OCI-LY7 (cell line): ENCODE measurements at regions not wholly inside any gene's neighbourhood (a gene's known extent, or its start where the extent isn't known, plus 50 kb on each side); places are given as distances from the start of the nearest gene placed in this dataset.

Experiments used
- BruUV-seq: library from RNA; stranded (reverse); fragments of 400-500 nt; replicated peaks from 2 replicates; lab custom pipeline; 2021; lab: Mats Ljungman, UMichigan
- CTCF ChIA-PET: fragments of 300-600 bp; sonication (Branson Sonifier 250); formaldehyde crosslinking; loops from one replicate; lab custom pipeline; 2022; ENCODE audit warnings: antibody characterized with exemption; ENCODE audit not compliant: unreplicated experiment; lab: Charles Lee
- POLR2A ChIA-PET: fragments of 300-600 bp; sonication (Branson Sonifier 250); formaldehyde crosslinking; loops from one replicate; lab custom pipeline; 2022; ENCODE audit warnings: antibody characterized with exemption; lab: Charles Lee
- DNase-seq: peaks from one replicate; pipeline ENCODE4 v3.0.0-alpha.2; 2015; ENCODE audit warnings: low spot score
- H2AFZ ChIP-seq: fragments of 200-600 bp; sonication (generic), shearing (Covaris generic); 2 replicates; pipeline ENCODE4 v1.6.1; 2014; ENCODE audit warnings: mild to moderate bottlenecking, antibody characterized with exemption, low read length, moderate library complexity
- H3K27ac ChIP-seq: fragments of 200-600 bp; sonication (generic); 2 replicates; pipeline ENCODE4 v1.5.1; 2014; ENCODE audit warnings: mixed run types, low read depth, mild to moderate bottlenecking, moderate library complexity, low read length, inconsistent platforms; ENCODE audit not compliant: poor library complexity, severe bottlenecking
- H3K36me3 ChIP-seq: fragments of 200-600 bp; sonication (generic); 2 replicates; pipeline ENCODE4 v1.6.1; 2014; ENCODE audit warnings: mild to moderate bottlenecking, antibody characterized with exemption, low read length, moderate library complexity, mixed read lengths; ENCODE audit not compliant: insufficient read depth
- H3K4me1 ChIP-seq: fragments of 200-600 bp; sonication (generic); 2 replicates; pipeline ENCODE4 v1.5.1; 2014; ENCODE audit warnings: mild to moderate bottlenecking, low read length; ENCODE audit not compliant: insufficient read depth, poor library complexity, severe bottlenecking
- H3K4me2 ChIP-seq: fragments of 200-600 bp; sonication (generic); 2 replicates; pipeline ENCODE4 v1.6.1; 2014; ENCODE audit warnings: mild to moderate bottlenecking, low read length
- H3K4me3 ChIP-seq: fragments of 200-600 bp; sonication (generic); 2 replicates; pipeline ENCODE4 v1.5.1; 2014; ENCODE audit warnings: mild to moderate bottlenecking, low read depth, low read length; ENCODE audit not compliant: poor library complexity, severe bottlenecking
- H3K79me2 ChIP-seq: fragments of 200-600 bp; sonication (generic); 2 replicates; pipeline ENCODE4 v1.6.1; 2016; ENCODE audit warnings: low read depth, mild to moderate bottlenecking, low read length, moderate library complexity, mixed read lengths; ENCODE audit not compliant: insufficient read depth
- H3K9me2 ChIP-seq: fragments of 200-600 bp; sonication (generic); 2 replicates; pipeline ENCODE4 v1.6.1; 2016; ENCODE audit warnings: mild to moderate bottlenecking, low read length, mixed read lengths; ENCODE audit not compliant: insufficient read depth
- H3K9me3 ChIP-seq: fragments of 200-600 bp; sonication (generic); 2 replicates; pipeline ENCODE4 v1.6.1; 2014; ENCODE audit warnings: mild to moderate bottlenecking, mixed run types, low read length, mixed read lengths
- H4K20me1 ChIP-seq: fragments of 200-600 bp; sonication (generic); 2 replicates; pipeline ENCODE4 v1.6.1; 2014; ENCODE audit warnings: mild to moderate bottlenecking, antibody characterized with exemption, low read length, moderate library complexity, mixed read lengths; ENCODE audit not compliant: insufficient read depth
- EZH2phosphoT487 ChIP-seq: fragments of 200-600 bp; sonication (generic); IDR thresholded peaks from 2 replicates; pipeline ENCODE4 v1.6.1; 2018; ENCODE audit warnings: low read depth, borderline replicate concordance, mild to moderate bottlenecking, mixed run types, antibody characterized with exemption, low read length, moderate library complexity, mixed read lengths
- intact Hi-C: fragments of 100-400 bp; cut with micrococcal nuclease; formaldehyde crosslinking; loops from one replicate; pipeline ENCODE4 v1.10.0; 2022; ENCODE audit not compliant: unreplicated experiment
- TF ChIP-seq, protein P1 (sequence below): fragments of 200-600 bp; sonication (generic); conservative IDR thresholded peaks from 2 replicates; pipeline ENCODE4 v1.5.1; 2014; ENCODE audit warnings: mild to moderate bottlenecking, antibody characterized with exemption, low read length, moderate library complexity, mixed read lengths

GRCh38 chr2:32887125-32887524 lies 59.6 kb upstream of the LTBP1 start:
- ChIA-PET POLR2A (no interaction called here), CTCF (no interaction called here)

GRCh38 chr2:32894119-32894728 lies 52.5 kb upstream of the LTBP1 start:
- ChIA-PET POLR2A (interaction anchor here (0.5 to 1.1 kb wide), 2 partner anchors 10 to 56 kb away, joined by 3 to 4 read pairs; no protein-coding TSS in a partner anchor), CTCF (no interaction called here)
- no TSS peak for BruUV-seq

More at GRCh38 chr2:32887125-32887524, 59.6 kb upstream of the LTBP1 start:
- no peaks in the 10 kb centered on the region for H3K36me3 ChIP-seq
- TF ChIP-seq, protein P1, sequence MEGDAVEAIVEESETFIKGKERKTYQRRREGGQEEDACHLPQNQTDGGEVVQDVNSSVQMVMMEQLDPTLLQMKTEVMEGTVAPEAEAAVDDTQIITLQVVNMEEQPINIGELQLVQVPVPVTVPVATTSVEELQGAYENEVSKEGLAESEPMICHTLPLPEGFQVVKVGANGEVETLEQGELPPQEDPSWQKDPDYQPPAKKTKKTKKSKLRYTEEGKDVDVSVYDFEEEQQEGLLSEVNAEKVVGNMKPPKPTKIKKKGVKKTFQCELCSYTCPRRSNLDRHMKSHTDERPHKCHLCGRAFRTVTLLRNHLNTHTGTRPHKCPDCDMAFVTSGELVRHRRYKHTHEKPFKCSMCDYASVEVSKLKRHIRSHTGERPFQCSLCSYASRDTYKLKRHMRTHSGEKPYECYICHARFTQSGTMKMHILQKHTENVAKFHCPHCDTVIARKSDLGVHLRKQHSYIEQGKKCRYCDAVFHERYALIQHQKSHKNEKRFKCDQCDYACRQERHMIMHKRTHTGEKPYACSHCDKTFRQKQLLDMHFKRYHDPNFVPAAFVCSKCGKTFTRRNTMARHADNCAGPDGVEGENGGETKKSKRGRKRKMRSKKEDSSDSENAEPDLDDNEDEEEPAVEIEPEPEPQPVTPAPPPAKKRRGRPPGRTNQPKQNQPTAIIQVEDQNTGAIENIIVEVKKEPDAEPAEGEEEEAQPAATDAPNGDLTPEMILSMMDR: no peak
- TF ChIP-seq EZH2phosphoT487: no peak
- H3K4me1 ChIP-seq: no peaks in the 10 kb centered on the region
- no peaks in the 10 kb centered on the region for H3K9me2 ChIP-seq
- H3K4me3 ChIP-seq: no peak overlapping the region
- BruUV-seq: no TSS peak
- no peaks in the 10 kb centered on the region for H3K79me2 ChIP-seq
- no peak overlapping the region for H2AFZ ChIP-seq
- no peaks in the 10 kb centered on the region for H4K20me1 ChIP-seq
- H3K9me3 ChIP-seq: peaks cover 23% of the 10 kb centered on the region
- no peak overlapping the region for H3K4me2 ChIP-seq
- H3K27ac ChIP-seq: no peak overlapping the region
- DNase-seq: no peak
- intact Hi-C loops: no loop called here

DNA sequence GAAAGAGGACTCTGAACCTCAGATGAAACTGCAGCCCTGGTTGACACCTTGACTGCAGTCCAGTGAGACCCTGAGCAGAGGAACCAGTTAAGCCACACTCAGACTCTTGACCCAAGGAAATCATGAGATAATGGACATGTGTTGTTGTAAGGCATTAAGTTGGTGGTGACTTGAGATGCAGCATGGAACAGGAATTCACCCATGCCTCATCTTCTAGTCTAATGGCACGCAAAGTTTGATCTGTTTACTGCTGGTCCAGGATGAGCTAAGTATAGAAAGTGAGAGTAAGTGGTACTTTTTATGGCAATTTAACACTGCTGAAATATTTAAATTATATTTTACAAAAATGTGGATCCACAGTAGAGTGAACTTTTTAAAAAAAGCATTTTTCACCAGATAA lies 51.3 kb upstream of the LTBP1 start:
- H3K79me2 ChIP-seq: no peaks in the 10 kb centered on the region
- H3K36me3 ChIP-seq: no peaks in the 10 kb centered on the region; the same call in 1 of the 2 replicates
- no peaks in the 10 kb centered on the region for H3K9me2 ChIP-seq
- H4K20me1 ChIP-seq: no peaks in the 10 kb centered on the region
- H2AFZ ChIP-seq: no peak overlapping the region
- POLR2A ChIA-PET: interaction anchor here (1.2 kb wide), 1 partner anchor 9 kb away, joined by 5 read pairs; no protein-coding TSS in a partner anchor
- H3K4me1 ChIP-seq: no peaks in the 10 kb centered on the region
- TF ChIP-seq, protein P1: no peak
- no peak for TF ChIP-seq EZH2phosphoT487
- no peaks in the 10 kb centered on the region for H3K9me3 ChIP-seq
- no peak overlapping the region for H3K4me2 ChIP-seq
- H3K4me3 ChIP-seq: no peak overlapping the region
- no peak for DNase-seq
- CTCF ChIA-PET: no interaction called here
- no TSS peak for BruUV-seq
- no peak overlapping the region for H3K27ac ChIP-seq
- intact Hi-C loops: no loop called here

More at GRCh38 chr2:32894119-32894728, 52.5 kb upstream of the LTBP1 start:
- no peaks in the 10 kb centered on the region for H3K79me2 ChIP-seq
- TF ChIP-seq, protein P1: no peak
- no peak for TF ChIP-seq EZH2phosphoT487
- H3K9me2 ChIP-seq: no peaks in the 10 kb centered on the region
- no peaks in the 10 kb centered on the region; the same call in 1 of the 2 replicates for H3K36me3 ChIP-seq
- H3K4me2 ChIP-seq: no peak overlapping the region
- H3K4me3 ChIP-seq: no peak overlapping the region
- intact Hi-C loops: no loop called here
- no peak overlapping the region for H3K27ac ChIP-seq
- no peak overlapping the region for H2AFZ ChIP-seq
- no peaks in the 10 kb centered on the region for H3K4me1 ChIP-seq
- H4K20me1 ChIP-seq: no peaks in the 10 kb centered on the region
- DNase-seq: no peak
- peaks cover 4% of the 10 kb centered on the region; the same call in 1 of the 2 replicates for H3K9me3 ChIP-seq
